Stimulated activated CD4-positive, alpha-beta T cell treated with anti-CD3 and anti-CD28 coated beads, Interleukin-1b, Interleukin-23, amount 100 ng/mL, for 1 hour (primary cell): ENCODE measurements at regions not wholly inside any gene's neighbourhood (a gene's known extent, or its start where the extent isn't known, plus 50 kb on each side); places are given as distances from the start of the nearest gene placed in this dataset.

ENCODE experiments used
- DNase-seq, 2 donors: peaks; one replicate each; pipeline ENCODE4 v3.0.0-alpha.2; 2020; ENCODE audit warnings: low read depth in 2 of 2

DNA sequence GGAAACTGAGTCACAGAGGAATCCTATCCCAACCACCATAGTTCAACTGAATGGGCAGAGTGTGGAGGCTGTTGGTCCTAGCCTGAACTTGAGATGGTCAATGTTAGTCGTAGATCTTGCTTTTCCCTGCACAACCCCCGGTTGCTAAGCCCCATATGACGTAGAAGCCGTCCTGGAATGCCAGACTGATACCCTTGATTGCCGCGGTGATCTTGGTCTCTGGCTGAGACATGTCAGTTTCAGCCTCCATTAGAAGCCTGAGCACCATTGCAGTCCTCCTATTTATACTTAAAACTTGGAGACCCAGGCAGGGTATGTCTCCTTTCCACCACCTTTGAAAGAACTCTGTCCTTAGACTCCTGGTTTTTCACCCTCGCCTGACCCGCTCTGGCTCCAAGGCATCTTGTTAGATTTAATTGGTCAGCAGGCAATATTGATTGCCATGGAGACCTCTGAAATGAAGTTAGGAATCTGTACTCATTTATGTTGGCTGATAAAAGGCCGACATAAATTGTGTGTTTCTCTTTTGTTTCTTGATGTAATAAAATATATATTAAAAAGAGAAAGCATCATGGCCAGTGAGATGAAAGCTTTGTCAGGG is 53.4 kb downstream of the RPLP1 start:
- no peak for DNase-seq

DNA sequence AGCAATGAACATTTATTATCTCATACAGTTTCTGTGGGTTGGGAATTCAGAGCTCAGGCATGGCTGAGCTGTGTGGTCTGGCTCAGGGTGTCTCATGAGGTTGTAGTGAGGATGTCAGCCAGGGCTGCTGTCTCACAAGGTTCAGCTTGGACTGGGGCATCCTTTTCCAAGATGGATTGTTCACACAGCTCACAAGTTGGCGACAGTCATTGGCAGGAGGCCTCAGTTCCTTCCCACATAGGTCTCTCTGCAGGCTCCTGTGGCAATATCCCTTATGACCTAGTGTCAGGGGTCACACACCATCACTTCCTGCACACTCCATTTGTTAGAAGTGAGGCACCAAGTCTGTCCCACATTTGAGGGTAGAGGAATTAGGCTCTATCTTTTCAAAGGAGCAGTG is 56.0 kb downstream of the RPLP1 start:
- no peak for DNase-seq

DNA sequence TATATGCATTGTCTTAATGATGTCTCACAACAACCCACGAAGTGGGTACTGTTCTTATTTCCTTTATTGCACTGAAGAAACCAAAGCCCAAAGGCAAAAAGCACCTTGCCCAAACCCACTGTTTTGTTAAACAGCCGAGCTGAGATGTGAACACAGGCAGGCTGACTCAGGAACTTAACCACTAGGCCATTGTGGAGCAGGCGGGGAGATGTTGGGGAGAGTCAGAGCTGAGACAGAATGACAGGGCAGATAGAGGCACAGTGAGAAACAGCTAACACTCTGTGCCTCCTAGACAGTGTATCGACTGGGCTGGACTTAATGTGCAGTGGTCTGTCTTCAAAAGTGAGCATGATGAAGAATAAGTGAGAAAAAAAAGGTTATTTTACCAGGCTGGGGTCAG is 56.5 kb downstream of the RPLP1 start:
- DNase-seq, result no peak

DNA sequence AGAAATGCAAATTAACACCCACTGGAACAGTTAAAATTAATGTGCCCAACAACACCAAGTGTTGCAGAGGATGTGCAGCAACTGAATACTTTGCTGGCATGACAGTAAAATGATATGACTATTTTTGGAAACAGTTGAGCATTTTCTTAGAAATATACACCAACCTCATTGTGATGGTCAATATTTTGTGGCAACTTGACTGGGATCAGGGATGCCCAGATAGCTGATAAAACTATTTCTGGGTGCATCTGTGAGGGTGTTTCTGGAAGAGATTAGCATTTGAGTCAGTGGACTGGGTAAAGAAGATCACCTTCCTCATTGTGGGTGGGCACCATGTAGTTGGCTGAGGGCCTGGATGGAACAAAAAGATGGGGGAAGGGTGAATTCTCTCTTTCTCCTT is 57.9 kb downstream of the RPLP1 start:
- no peak for DNase-seq

DNA sequence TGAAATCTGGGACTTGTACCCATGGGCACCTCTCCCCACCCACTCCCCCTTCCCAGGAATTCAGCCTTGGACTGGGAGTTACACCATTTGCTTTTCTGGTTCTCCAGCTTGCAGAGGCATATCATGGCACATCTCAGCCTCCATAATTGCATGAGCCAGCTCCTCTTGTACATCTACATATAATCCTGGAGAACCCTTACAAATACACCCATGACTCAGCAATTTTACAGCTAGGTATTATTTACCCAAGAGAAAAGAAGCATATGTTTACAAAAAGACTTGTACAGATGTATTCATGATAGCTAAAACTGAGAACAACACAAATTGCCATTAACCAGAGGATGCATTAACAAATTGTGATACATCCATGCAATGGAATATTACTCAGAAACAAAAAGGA is 58.4 kb downstream of the RPLP1 start:
- DNase-seq, result no peak

DNA sequence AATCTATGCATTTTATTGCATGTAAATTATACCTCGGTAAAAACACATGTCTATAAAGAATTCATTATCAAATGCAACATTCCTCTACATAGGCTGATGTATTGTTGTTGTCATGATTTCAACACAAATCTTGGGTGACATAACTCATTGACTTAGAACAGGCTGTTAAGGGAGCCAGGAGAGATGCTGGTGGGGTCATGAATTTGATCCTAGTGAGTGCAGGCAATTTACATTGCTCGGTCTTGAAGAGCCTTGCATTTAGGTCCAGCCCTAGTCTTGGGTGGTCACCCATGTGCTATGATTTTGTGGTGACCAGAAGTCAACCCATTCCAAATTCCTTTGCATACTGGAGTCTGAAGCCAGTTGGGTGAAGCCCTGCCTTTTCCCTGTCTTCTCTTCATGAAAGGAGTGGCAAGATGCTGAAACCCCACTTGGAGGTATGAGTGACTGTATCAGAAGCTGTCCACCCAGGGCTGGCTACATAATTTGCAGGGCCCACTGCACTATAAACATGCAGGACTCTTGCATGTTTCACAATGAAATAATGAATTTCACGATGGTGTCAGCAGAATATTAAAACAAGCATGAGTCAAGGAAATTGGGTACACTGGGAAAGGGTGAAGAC is 59.2 kb downstream of the RPLP1 start:
- no peak for DNase-seq

DNA sequence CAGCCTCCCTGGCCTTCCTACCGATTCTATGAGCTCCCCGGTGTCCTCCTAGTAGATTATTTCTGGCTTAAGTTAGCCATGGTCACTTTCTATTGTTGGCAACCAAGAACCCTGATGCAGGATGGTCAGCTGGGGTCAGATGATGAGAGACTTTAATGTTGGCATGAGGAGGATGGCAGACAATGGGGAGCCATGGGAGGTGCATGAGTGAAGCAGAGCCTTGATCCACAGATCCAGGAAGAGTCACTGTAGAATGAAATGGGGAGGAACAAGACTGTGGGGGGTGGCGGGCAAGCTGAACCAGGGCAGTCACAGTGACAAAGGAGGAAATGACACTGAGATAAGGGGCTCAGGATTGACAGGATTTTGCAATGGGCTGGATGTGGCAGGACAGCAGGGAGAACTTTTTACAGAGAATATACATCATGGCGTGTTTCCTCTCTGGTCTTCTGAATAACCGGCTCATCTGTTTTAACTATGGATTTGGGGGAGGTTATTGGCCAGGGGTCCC is 60.9 kb downstream of the RPLP1 start:
- DNase-seq, result no peak

DNA sequence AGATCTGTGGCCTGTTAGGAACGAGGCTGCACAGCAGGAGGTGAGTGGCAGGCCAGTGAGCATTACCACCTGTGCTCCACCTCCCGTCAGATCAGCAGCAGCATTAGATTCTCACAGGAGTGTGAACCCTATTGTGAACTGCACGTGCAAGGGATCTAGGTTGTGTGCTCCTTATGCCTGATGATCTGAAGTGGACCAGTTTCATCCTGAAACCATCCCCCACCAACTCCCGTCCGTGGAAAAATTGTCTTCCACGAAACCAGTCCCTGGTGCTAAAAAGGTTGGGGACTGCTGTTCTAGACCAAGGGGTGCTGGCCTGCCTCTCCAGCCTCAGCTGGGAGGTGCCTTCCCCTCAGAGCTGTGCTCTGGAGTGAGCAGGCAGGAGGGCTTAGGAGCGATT is 61.4 kb downstream of the RPLP1 start:
- DNase-seq, result no peak

DNA sequence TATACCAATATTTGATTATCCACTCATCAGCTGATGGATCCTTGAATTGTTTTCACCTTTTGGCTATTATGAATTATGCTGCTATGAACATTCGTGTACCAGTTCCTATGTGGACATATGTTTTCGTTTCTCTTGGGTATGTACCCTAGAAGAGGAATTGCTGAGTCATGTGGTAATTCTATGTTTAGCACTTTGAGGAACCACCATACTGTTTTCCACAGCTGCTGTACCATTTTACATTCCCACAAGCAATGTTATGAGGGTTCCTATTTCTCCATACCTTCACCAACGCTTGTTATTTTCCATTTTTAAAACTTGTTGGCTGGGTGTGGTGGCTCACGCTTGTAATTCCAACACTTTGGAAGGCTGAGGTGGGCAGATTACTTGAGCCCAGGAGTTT is 62.9 kb downstream of the RPLP1 start:
- DNase-seq, result no peak

DNA sequence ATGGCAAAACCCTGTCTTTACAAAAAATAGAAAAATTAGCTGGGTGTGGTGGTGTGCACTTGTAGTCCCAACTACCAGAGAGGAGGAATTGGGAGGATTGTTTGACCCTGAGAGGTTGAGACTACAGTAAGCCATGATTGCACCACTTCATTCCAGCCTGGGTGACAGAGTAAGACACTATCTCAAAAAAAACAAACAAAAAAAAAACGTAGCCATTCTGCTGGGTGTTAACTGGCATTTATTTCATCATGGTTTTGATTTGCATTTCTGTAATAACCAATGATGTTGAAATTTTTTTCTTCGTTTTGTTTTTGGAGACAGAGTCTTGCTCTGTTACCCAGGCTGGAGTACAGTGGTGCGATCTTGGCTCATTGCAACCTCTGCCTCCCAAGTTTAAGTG is 63.3 kb downstream of the RPLP1 start:
- no peak for DNase-seq

DNA sequence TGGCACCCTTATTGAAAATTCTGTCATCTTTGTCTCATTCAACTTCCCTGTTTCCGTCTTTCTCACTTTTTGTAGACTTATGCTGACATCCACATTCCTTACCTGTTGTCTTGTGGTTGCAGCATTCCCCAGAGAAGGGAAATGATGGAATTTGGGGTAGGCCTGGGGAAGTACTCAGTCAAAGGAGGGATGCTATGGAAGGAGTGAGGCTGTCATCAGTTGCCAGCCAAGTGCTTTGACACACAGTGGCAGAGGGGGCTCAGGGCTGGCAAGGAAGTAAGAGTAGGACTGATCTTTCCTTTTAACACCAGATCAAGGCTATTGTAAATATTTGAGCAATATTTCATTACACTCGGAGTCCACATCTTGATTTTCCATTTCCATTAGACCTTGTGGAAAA is 64.4 kb downstream of the RPLP1 start:
- no peak for DNase-seq

DNA sequence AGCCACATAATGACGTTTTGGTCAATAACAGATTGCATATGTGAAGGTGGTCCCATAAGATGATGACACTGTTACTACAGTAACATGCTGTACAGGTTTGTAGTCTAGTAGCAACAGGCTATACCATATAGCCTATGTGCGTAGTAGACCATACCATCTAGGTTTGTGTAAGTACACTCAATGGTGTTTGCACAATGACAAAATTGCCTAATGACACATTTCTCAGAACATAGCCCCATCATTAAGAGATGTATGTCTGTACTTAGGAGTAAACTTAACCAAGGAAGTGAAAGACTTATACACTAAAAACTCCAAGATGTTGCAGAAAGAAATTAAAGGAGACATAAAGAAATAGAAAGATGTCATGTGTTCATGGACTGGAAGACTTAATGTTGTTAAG is 66.2 kb downstream of the RPLP1 start:
- no peak for DNase-seq

DNA sequence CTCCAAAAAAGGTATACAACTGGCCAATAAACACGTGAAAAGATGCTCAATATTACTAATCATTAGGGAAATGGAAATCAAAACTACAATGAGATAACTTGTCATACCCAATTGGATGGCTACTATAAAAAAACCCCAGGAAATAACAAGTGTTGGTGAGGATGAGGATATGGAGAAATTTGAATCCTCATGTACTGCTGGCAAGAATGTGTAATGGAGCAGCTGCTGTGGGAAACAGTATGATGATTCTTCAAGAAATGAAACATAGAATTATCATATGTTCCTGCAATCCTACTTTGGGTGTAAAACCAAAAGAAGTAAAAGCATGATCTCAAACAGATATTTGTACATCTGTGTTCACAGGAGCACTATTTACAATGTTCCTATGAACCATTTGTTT is 67.4 kb downstream of the RPLP1 start:
- no peak for DNase-seq

DNA sequence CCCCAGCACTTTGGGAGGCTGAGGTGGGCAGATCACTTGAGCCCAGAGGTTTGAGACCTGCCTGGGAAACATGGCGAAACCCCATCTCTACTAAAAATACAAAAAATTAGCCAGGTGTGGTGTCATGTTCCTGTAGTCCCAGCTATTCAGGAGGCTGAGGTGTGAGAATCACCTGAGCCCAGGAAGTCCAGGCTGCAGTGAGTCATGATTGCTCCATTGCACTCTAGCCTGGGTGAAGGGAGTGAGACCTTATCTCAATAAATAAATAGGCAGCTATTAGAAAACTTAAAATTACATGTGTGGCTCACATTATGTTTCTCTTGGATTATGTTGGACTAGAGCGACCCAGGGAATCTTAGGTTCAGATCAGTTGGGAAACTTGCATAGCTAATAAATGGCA is 69.7 kb downstream of the RPLP1 start:
- no peak for DNase-seq

DNA sequence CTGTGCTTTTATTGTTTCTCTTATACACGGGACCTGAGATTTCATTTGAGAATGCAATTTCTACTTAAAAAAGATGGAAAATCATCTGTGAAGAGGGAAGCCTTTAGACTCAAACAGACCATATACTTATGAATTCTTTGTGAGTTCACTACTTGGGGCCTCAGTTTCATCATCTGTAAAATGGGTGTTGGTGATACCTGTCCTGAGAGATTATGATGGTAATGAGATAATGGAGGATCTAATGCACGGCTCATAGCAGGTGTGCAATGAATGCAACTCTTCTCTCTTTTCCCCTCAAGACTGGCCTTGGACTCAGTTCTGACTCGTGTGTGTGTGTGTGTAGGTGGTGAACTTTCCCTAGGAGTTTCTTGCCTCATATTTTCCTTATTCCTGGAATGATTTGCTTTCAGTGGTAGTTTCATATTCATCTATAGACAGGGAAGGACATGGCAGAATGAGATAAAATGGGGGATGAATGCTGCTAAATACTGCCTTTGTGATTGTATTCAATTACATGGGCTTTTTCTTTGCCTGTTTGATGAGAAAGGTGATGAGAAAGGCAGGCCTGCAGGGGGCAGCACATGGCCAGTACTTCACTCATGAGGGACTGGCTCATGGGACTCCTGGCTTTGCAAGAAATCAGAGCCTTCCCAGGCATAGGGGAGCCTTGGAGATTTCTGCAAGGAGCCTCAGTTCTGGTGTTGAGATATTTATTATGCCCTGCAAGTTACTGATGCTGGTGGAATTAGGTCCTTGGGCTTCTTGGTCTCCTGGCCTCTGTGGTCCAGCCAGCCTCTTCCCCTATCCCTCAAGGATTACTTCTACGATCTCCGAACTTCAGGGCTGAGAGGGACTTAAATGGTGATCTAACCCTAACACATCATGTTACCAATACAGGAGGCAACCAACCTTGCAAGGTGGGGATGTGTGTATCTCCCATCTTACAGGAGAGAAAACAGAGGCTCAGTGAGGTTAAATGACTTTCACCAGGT is 70.7 kb downstream of the RPLP1 start:
- peak; percentile 39 to 45 for DNase-seq

DNA sequence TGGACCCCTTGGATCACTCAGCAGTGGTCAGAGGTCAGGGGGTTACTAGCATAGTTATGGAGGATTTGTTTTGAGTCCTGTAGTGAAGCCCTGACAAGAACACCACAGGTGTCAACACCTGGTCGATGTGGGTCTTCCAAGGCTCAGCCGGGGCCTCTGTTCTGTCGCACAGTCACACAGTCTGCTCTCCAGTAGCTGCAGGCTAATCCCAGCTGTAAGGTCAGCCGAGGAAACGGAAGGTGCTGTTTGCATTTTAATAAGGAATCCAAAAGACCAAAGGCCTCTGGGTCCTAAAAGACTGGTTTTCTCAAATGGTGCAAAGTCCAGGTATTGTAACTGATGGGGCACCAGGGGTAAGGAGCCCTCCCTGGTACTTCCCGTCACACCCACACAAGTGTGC is 71.7 kb downstream of the RPLP1 start:
- no peak for DNase-seq

DNA sequence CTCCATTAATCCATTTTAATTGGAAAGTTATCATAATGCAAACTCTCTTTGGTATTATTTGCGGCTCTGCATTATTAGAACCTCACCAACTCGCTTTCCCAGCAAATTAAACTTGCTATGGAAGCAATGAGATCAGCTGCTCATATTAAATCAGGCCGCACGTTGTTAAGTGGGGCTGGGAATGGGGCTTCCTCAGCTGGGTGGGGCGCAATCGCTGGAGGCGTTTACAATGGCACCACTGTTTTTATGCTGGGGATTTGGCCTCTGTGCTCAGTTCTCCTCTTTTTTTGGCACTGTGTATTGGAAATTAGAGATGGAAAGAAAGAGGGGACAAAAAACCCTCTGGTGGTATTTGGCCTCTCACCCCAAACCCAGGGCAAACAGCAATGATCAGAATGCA is 72.2 kb downstream of the RPLP1 start:
- no peak for DNase-seq

DNA sequence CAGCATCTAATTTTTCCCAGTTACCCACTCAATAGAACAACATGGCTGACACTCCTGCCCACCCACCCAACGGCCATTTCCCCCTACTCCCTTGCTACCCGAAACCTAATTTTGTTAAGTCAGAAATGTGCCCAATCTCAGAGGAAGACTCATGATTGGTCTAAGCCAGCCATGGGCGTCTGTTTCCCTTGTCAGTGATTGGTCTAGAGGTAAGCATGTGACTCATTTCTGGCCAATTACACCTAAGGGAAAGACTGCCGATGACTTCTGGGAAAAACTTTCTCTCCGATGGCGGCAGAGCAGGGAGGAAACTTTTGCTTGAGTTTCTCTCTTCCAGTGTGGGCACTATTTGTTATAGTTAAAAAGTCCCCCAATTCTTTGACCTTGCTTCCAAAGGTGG is 72.9 kb downstream of the RPLP1 start:
- no peak for DNase-seq

DNA sequence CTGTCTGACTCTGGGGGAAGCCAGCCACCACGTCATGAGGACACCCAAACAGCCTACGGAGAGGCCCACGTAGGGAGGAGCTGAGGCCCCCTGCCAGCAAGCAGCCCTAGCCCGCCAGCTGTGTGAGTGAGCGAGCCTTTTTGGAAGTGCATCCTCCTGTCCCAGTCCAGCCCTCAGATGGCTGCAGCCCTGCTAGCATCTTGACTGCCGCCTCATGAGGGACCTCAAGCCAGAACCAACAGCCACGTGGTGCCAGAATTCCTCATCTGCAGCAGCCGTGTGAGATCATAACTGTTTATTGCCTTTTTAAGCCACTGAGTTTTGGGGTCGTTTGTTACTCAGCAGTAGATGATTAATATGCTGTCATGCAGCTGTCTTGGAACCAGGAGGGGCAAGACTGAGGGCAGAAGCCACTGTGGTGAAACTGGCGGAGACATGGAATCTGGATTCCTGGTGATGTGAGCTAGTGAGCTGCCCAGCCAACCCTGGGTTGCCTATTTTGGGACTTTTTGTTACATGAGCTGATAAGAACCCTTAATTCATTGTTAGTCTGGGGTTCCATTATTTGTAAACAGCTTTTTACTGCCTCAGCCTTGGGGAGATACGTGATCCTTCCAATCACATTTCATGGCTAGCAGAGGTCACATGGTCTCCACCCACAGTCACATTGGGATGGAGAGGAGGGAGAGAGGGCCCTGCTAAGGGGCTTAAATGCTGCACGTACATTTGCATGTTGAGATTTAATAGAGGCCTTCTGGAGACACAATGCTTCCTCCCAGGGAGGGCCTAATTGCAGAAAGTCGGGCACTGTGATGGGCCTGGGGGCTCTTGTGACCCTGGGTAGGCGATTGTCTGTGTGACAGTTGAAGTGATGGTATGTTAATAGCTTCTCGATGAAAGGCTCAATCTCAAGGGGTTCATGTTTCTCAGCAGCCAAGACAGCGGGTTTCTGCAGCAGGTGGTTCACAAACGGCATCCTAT is 73.8 kb downstream of the RPLP1 start:
- DNase-seq, result no peak

DNA sequence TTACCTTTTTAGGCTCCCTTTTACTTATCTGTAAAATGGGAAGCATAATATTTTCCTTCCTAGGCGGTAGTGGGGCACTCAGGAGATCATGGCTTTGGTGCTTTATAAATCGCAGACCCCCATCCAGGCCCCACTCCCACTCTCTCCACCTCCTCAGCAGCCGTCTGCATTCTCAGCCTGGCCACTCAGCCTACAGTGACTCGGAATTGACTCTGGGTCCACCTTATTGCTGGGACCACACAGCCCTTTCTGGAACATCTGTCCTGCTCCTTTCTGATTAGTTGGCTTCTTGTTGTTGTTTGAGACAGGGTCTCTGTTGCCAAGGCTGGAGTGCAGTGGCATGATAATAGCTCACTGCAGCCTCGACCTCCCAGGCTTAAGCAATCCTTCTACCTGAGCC is 76.5 kb downstream of the RPLP1 start:
- DNase-seq, result no peak

DNA sequence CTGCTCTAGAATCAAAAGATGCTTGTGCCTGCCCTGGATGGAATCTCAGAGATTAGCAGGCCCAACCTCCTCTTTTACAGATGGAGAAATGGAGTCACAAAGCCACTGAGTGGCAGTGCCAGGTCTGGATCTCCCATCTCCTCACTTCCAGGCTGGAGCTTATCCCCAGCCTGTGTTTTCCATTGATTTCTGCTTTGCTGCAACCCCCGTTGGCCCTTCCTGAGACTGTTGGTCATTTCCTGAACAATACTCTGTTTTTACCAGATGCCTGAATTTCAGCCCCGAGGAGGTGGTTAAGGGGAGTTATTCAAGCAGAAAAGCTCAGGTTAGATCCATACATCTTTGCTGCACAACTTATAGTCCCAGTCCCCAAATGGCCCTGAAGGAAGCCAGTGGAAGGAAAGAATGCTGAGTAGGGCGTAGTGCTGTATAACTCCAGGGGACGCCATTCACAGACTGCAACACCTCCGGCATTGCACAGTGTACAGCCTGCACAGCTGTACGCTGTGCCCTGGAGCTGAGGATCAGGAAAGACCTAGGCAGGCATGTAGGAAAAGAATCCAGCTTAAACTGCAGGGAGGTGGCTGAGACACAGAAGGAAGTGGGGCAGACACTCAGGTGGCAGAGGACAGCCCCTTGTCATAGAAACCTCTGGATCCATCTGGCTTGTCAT is 77.5 kb downstream of the RPLP1 start:
- DNase-seq, result no peak
